Spleen (tissue), 7 donors: ENCODE measurements at regions not wholly inside any gene's neighbourhood (a gene's known extent, or its start where the extent isn't known, plus 50 kb on each side); places are given as distances from the start of the nearest gene placed in this dataset.

Source experiments
- POLR2A ChIP-seq, 3 donors: fragments of 450-650 bp; IDR thresholded peaks; one replicate each; pipeline ENCODE4 v1.5.1; 2017; ENCODE audit warnings: antibody characterized with exemption in 3 of 3, mild to moderate bottlenecking in 1 of 3
- POLR2AphosphoS5 ChIP-seq, 3 donors: sonication (generic); formaldehyde crosslinking; IDR thresholded peaks; one replicate each; pipeline ENCODE4 v1.5.1; 2017; ENCODE audit warnings: antibody characterized with exemption in 3 of 3
- TF ChIP-seq, protein P1 (sequence below), 11 experiments: fragments of 200-600 bp in 7 of 11; fragments of 450-650 bp in 4 of 11; sonication (generic) in 4 of 11; IDR thresholded peaks in 8 of 11; conservative IDR thresholded peaks in 3 of 11; 1 replicate in 7 of 11; 2 replicates in 4 of 11; pipeline versions ENCODE4 v1.4.0 to v1.8.0; 2016 to 2021; ENCODE audit warnings: antibody characterized with exemption in 11 of 11, inconsistent platforms in 4 of 11, mild to moderate bottlenecking in 1 of 11
- donor health status: DM: no; HTN: no; CAD: no; lungs with moderate emphysema.
- donor health status: DM: no; HTN: no; CAD: no.
- donor health status: DM: no; HTN: no; CAD: no.

DNA sequence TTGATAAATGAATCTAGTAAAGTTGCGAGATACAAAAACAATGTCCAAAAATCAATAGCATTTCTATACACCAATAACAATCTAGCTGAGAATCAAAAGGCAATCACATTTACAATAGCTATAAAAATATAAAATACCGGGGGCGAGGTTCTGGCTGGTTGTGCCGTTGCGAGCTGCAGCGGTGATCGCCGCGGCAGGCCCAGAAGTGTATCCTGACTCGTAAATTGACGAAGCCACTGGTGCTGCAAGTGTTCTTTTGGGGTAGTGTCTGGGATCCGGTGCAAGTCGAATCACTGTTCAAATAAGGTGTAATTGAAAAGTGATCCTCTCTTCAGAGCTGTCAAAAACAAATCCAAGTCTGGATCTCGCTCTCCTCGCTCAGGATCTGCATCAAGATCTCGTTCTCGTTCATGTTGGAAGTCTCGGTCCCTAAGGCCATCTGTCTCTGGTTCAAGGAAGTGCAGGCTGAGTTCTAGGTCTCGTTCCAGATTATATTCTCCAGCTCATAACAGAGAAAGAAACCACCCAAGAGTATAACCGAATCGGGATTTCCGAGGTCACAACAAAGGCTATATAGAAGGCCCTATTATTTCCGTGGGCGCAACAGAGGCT is 80.1 kb upstream of the STT3B start:
- TF ChIP-seq, protein P1, sequence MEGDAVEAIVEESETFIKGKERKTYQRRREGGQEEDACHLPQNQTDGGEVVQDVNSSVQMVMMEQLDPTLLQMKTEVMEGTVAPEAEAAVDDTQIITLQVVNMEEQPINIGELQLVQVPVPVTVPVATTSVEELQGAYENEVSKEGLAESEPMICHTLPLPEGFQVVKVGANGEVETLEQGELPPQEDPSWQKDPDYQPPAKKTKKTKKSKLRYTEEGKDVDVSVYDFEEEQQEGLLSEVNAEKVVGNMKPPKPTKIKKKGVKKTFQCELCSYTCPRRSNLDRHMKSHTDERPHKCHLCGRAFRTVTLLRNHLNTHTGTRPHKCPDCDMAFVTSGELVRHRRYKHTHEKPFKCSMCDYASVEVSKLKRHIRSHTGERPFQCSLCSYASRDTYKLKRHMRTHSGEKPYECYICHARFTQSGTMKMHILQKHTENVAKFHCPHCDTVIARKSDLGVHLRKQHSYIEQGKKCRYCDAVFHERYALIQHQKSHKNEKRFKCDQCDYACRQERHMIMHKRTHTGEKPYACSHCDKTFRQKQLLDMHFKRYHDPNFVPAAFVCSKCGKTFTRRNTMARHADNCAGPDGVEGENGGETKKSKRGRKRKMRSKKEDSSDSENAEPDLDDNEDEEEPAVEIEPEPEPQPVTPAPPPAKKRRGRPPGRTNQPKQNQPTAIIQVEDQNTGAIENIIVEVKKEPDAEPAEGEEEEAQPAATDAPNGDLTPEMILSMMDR (IDR thresholded peaks at IDR 0.05 in 8 of 11, conservative IDR thresholded peaks at IDR 0.05 in 3 of 11) = no peak
- TF ChIP-seq POLR2A (IDR thresholded peaks at IDR 0.05) (no peak), POLR2AphosphoS5 (IDR thresholded peaks at IDR 0.05) (no peak)
